ENCODE measurements at regions not wholly inside any gene's neighbourhood (a gene's known extent, or its start where the extent isn't known, plus 50 kb on each side); places are given as distances from the start of the nearest gene placed in this dataset.

- no peak overlapping the region for H3K4me3 ChIP-seq (ENCODE audit: low read depth, low read length)
- TF ChIP-seq CTCF (IDR thresholded peaks at IDR 0.05; ENCODE audit: insufficient read depth, low read depth, low read length), result no peak
- DNase-seq (ENCODE audit: low read depth), result no peak
These were observed 313.3 kb downstream of the LMO4 start for GRCh38 chr1:87641996-87642395.

GRCh38 chr1:87642581-87643221 is 314.0 kb downstream of the LMO4 start:
- DNase-seq (ENCODE audit: low read depth), result peak; percentile 51
- no peak overlapping the region for H3K4me3 ChIP-seq (ENCODE audit: low read depth, low read length)
- TF ChIP-seq CTCF (IDR thresholded peaks at IDR 0.05; ENCODE audit: insufficient read depth, low read depth, low read length), result no peak

GRCh38 chr1:87644033-87644578 is 315.4 kb downstream of the LMO4 start:
- DNase-seq (ENCODE audit: low read depth), result no peak
- TF ChIP-seq CTCF (IDR thresholded peaks at IDR 0.05; ENCODE audit: insufficient read depth, low read depth, low read length), result no peak
- no peak overlapping the region for H3K4me3 ChIP-seq (ENCODE audit: low read depth, low read length)

GRCh38 chr1:87644579-87645190 is 316.0 kb downstream of the LMO4 start:
- TF ChIP-seq CTCF (IDR thresholded peaks at IDR 0.05; ENCODE audit: insufficient read depth, low read depth, low read length), result no peak
- DNase-seq (ENCODE audit: low read depth), result peak; percentile 7
- no peak overlapping the region for H3K4me3 ChIP-seq (ENCODE audit: low read depth, low read length)

GRCh38 chr1:87647430-87648177 is 318.9 kb downstream of the LMO4 start:
- TF ChIP-seq CTCF (IDR thresholded peaks at IDR 0.05; ENCODE audit: insufficient read depth, low read depth, low read length), result no peak
- no peak overlapping the region for H3K4me3 ChIP-seq (ENCODE audit: low read depth, low read length)
- DNase-seq (ENCODE audit: low read depth), result no peak

- DNase-seq (ENCODE audit: low read depth), result no peak
- no peak for TF ChIP-seq CTCF (IDR thresholded peaks at IDR 0.05; ENCODE audit: insufficient read depth, low read depth, low read length)
- no peak overlapping the region for H3K4me3 ChIP-seq (ENCODE audit: low read depth, low read length)
These were observed 319.8 kb downstream of the LMO4 start for GRCh38 chr1:87648323-87649119.
